Right atrium auricular region (tissue), 2 donors: ENCODE measurements at regions not wholly inside any gene's neighbourhood (a gene's known extent, or its start where the extent isn't known, plus 50 kb on each side); places are given as distances from the start of the nearest gene placed in this dataset.

Experiments
- DNase-seq: peaks from one replicate; pipeline ENCODE4 v3.0.0-alpha.2; 2019; ENCODE audit warnings: low spot score
- H3K27ac ChIP-seq, 2 donors: fragments of 200-600 bp; sonication (generic); 1 replicate in 1 of 2; 2 replicates in 1 of 2; pipeline ENCODE4 v1.5.1; 2016 to 2019
- H3K27me3 ChIP-seq, 2 donors: fragments of 200-600 bp; sonication (generic); one replicate each; pipeline versions ENCODE4 v1.5.1 to v1.6.0; 2017 to 2019
- H3K36me3 ChIP-seq: fragments of 200-600 bp; sonication (generic); one replicate; pipeline ENCODE4 v1.5.1; 2016
- H3K4me1 ChIP-seq, 2 donors: fragments of 200-600 bp; sonication (generic); one replicate each; pipeline versions ENCODE4 v1.5.1 to v1.6.0; 2017 to 2019
- H3K4me3 ChIP-seq, 2 donors: fragments of 200-600 bp; sonication (generic); 1 replicate in 1 of 2; 2 replicates in 1 of 2; pipeline ENCODE4 v1.5.1; 2017 to 2019; ENCODE audit warnings: mild to moderate bottlenecking in 1 of 2, moderate library complexity in 1 of 2
- H3K9me3 ChIP-seq, 2 donors: fragments of 200-600 bp; sonication (generic); one replicate each; pipeline ENCODE4 v1.5.1; 2019
- CTCF ChIP-seq, 2 donors: fragments of 200-600 bp; sonication (generic); IDR thresholded peaks; one replicate each; pipeline ENCODE4 v1.5.1; 2019; ENCODE audit warnings: antibody characterized with exemption in 2 of 2

GRCh38 chr15:94834494-94834893, 603.1 kb downstream of the MCTP2 start:
- Histone ChIP-seq H3K4me1 (no peaks in the 10 kb centered on the region), H3K36me3 (no peaks in the 10 kb centered on the region), H3K27me3 (no peaks in the 10 kb centered on the region), H3K4me3 (no peak overlapping the region), H3K9me3 (peaks cover 0 to 4% of the 10 kb centered on the region in 2 donors), H3K27ac (no peak overlapping the region)
- no peak for TF ChIP-seq CTCF (IDR thresholded peaks at IDR 0.05)
- no peak for DNase-seq

- Histone ChIP-seq H3K4me1 (no peaks in the 10 kb centered on the region), H3K9me3 (peaks cover 7 to 13% of the 10 kb centered on the region in 2 donors), H3K27me3 (no peaks in the 10 kb centered on the region), H3K4me3 (no peak overlapping the region), H3K27ac (no peak overlapping the region), H3K36me3 (no peaks in the 10 kb centered on the region)
- no peak for TF ChIP-seq CTCF (IDR thresholded peaks at IDR 0.05)
- no peak for DNase-seq
Measured at GRCh38 chr15:94838281-94838680, 606.9 kb downstream of the MCTP2 start.

- Histone ChIP-seq H3K27ac (no peak overlapping the region), H3K4me1 (no peaks in the 10 kb centered on the region)
- no peak for DNase-seq
Measured at GRCh38 chr15:94840794-94841783, 609.7 kb downstream of the MCTP2 start.

GRCh38 chr15:94843060-94843459, 611.7 kb downstream of the MCTP2 start:
- Histone ChIP-seq H3K27ac (no peak overlapping the region), H3K4me3 (no peak overlapping the region), H3K9me3 (peaks cover 7 to 13% of the 10 kb centered on the region in 2 donors), H3K4me1 (no peaks in the 10 kb centered on the region), H3K36me3 (no peaks in the 10 kb centered on the region), H3K27me3 (no peaks in the 10 kb centered on the region)
- DNase-seq, result no peak
- TF ChIP-seq CTCF (IDR thresholded peaks at IDR 0.05), result no peak

More at GRCh38 chr15:94840794-94841783, 609.7 kb downstream of the MCTP2 start:
- Histone ChIP-seq H3K27me3 (no peaks in the 10 kb centered on the region), H3K36me3 (no peaks in the 10 kb centered on the region), H3K9me3 (peaks cover 7 to 13% of the 10 kb centered on the region in 2 donors), H3K4me3 (no peak overlapping the region)
- no peak for TF ChIP-seq CTCF (IDR thresholded peaks at IDR 0.05)

GRCh38 chr15:94844198-94844537, 612.8 kb downstream of the MCTP2 start:
- DNase-seq, result no peak
- TF ChIP-seq CTCF (IDR thresholded peaks at IDR 0.05), result no peak
- H3K9me3 ChIP-seq, result peaks cover 7 to 13% of the 10 kb centered on the region in 2 donors
- H3K27ac ChIP-seq, result no peak overlapping the region
- no peak overlapping the region for H3K4me3 ChIP-seq
- H3K36me3 ChIP-seq, result no peaks in the 10 kb centered on the region
- H3K4me1 ChIP-seq, result no peaks in the 10 kb centered on the region
- no peaks in the 10 kb centered on the region for H3K27me3 ChIP-seq
